ENCODE measurements at regions not wholly inside any gene's neighbourhood (a gene's known extent, or its start where the extent isn't known, plus 50 kb on each side); places are given as distances from the start of the nearest gene placed in this dataset.

GRCh38 chr2:41659758-41660157, 388.1 kb upstream of the PKDCC start:
- no peak for TF ChIP-seq CTCF (conservative IDR thresholded peaks at IDR 0.05)
- TF ChIP-seq EZH2 (IDR thresholded peaks at IDR 0.05; ENCODE audit: low read depth) = no peak

All from PC-9 (cell line).